Liver (tissue), 8 donors: ENCODE measurements at regions not wholly inside any gene's neighbourhood (a gene's known extent, or its start where the extent isn't known, plus 50 kb on each side); places are given as distances from the start of the nearest gene placed in this dataset.

Experiments used
- DNase-seq: peaks from one replicate; pipeline ENCODE4 v3.0.0-alpha.2; 2017; ENCODE audit warnings: low spot score
- H3K27ac ChIP-seq, 2 donors: one replicate each; pipeline ENCODE4 v1.7.0; 2013; ENCODE audit warnings: inconsistent platforms in 2 of 2, low read length in 2 of 2, control low read depth in 1 of 2, low read depth in 1 of 2, mild to moderate bottlenecking in 1 of 2
- H3K27me3 ChIP-seq, 4 donors: one replicate each; pipeline versions ENCODE4 v1.6.1 to v1.7.0; 2013; ENCODE audit warnings: low read length in 3 of 4, inconsistent platforms in 1 of 4, mild to moderate bottlenecking in 1 of 4, moderate library complexity in 1 of 4; ENCODE audit not compliant: control insufficient read depth in 4 of 4, insufficient read depth in 4 of 4
- H3K36me3 ChIP-seq, 4 donors: one replicate each; pipeline versions ENCODE4 v1.6.1 to v1.7.0; 2013; ENCODE audit warnings: low read length in 3 of 4, mild to moderate bottlenecking in 3 of 4, low read depth in 1 of 4, moderate library complexity in 1 of 4; ENCODE audit not compliant: control insufficient read depth in 4 of 4, insufficient read depth in 3 of 4
- H3K4me1 ChIP-seq, 4 donors: one replicate each; pipeline versions ENCODE4 v1.6.1 to v1.7.0; 2013; ENCODE audit warnings: low read length in 3 of 4, mild to moderate bottlenecking in 3 of 4, moderate library complexity in 1 of 4; ENCODE audit not compliant: control insufficient read depth in 4 of 4, insufficient read depth in 4 of 4
- H3K4me3 ChIP-seq, 3 donors: one replicate each; pipeline versions ENCODE4 v1.6.1 to v1.7.0; 2013; ENCODE audit warnings: low read length in 3 of 3, control low read depth in 1 of 3, low read depth in 1 of 3, mild to moderate bottlenecking in 1 of 3
- H3K9ac ChIP-seq, 2 donors: one replicate each; pipeline ENCODE4 v1.7.0; 2013; ENCODE audit warnings: low read length in 2 of 2, mild to moderate bottlenecking in 2 of 2, moderate library complexity in 2 of 2, control low read depth in 1 of 2, low read depth in 1 of 2
- H3K9me3 ChIP-seq, 4 donors: one replicate each; pipeline versions ENCODE4 v1.6.1 to v1.7.0; 2013; ENCODE audit warnings: low read length in 3 of 4; ENCODE audit not compliant: control insufficient read depth in 4 of 4
- CTCF ChIP-seq: fragments of 150-350 bp; IDR thresholded peaks from 2 replicates; pipeline ENCODE4 v1.5.1; 2017; ENCODE audit warnings: improper control_type of control experiment, low read depth, low read length; ENCODE audit not compliant: missing input control
- EGR1 ChIP-seq, 2 donors: IDR thresholded peaks; 2 replicates each; pipeline ENCODE4 v1.6.1; 2016 to 2018; ENCODE audit warnings: antibody characterized with exemption in 2 of 2, low read depth in 2 of 2
- FOXA1 ChIP-seq: IDR thresholded peaks from 2 replicates; pipeline ENCODE4 v1.6.1; 2016; ENCODE audit warnings: antibody characterized with exemption
- FOXA2 ChIP-seq: IDR thresholded peaks from 2 replicates; pipeline ENCODE4 v1.6.1; 2016; ENCODE audit warnings: antibody characterized with exemption
- GABPA ChIP-seq, 2 donors: IDR thresholded peaks in 1 of 2; conservative IDR thresholded peaks in 1 of 2; 2 replicates each; pipeline ENCODE4 v1.6.1; 2016; ENCODE audit warnings: antibody characterized with exemption in 2 of 2, mild to moderate bottlenecking in 1 of 2, moderate library complexity in 1 of 2
- HNF4A ChIP-seq, 2 donors: conservative IDR thresholded peaks; 2 replicates each; pipeline ENCODE4 v1.6.1; 2016; ENCODE audit warnings: antibody characterized with exemption in 2 of 2, mild to moderate bottlenecking in 2 of 2
- HNF4G ChIP-seq: IDR thresholded peaks from 2 replicates; pipeline ENCODE4 v1.6.1; 2016; ENCODE audit warnings: antibody characterized with exemption
- JUND ChIP-seq, 2 donors: IDR thresholded peaks; 2 replicates each; pipeline ENCODE4 v1.6.1; 2016; ENCODE audit warnings: antibody characterized with exemption in 2 of 2
- MAX ChIP-seq: IDR thresholded peaks from 2 replicates; pipeline ENCODE4 v1.6.1; 2016; ENCODE audit warnings: antibody characterized with exemption
- RAD21 ChIP-seq, 2 donors: IDR thresholded peaks; 2 replicates each; pipeline ENCODE4 v1.6.1; 2016; ENCODE audit warnings: antibody characterized with exemption in 2 of 2, mild to moderate bottlenecking in 2 of 2
- REST ChIP-seq: IDR thresholded peaks from 2 replicates; pipeline ENCODE4 v1.6.1; 2016; ENCODE audit warnings: antibody characterized with exemption, mild to moderate bottlenecking
- RXRA ChIP-seq, 2 donors: IDR thresholded peaks; 2 replicates each; pipeline ENCODE4 v1.6.1; 2017 to 2018; ENCODE audit warnings: antibody characterized with exemption in 2 of 2, mild to moderate bottlenecking in 1 of 2
- SP1 ChIP-seq: IDR thresholded peaks from 2 replicates; pipeline ENCODE4 v1.6.1; 2018; ENCODE audit warnings: antibody characterized with exemption, mild to moderate bottlenecking
- TAF1 ChIP-seq: conservative IDR thresholded peaks from 2 replicates; pipeline ENCODE4 v1.6.1; 2016; ENCODE audit warnings: antibody characterized with exemption, mild to moderate bottlenecking
- YY1 ChIP-seq: IDR thresholded peaks from 2 replicates; pipeline ENCODE4 v1.6.1; 2016; ENCODE audit warnings: antibody characterized with exemption, mild to moderate bottlenecking
- ZBTB33 ChIP-seq: IDR thresholded peaks from 2 replicates; pipeline ENCODE4 v1.6.1; 2016; ENCODE audit warnings: antibody characterized with exemption
- WGBS: extraction: QIAGEN DNeasy Blood & Tissue Kit; methylation state at CpG from one replicate; pipeline ENCODE4 v1.1.7; 2013; 5-methylcytosine and 5-hydroxymethylcytosine counted together
- TF ChIP-seq, protein P1 (sequence below): IDR thresholded peaks from 2 replicates; pipeline ENCODE4 v1.6.1; 2016; ENCODE audit warnings: antibody characterized with exemption
- donor health status: healthy.
- donor health status: healthy.
- donor health status: healthy.
- donor health status: healthy.
- donor health status: healthy.

- TF ChIP-seq, protein P1, sequence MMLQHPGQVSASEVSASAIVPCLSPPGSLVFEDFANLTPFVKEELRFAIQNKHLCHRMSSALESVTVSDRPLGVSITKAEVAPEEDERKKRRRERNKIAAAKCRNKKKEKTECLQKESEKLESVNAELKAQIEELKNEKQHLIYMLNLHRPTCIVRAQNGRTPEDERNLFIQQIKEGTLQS, result no peak
- no peak for TF ChIP-seq MAX
- no peak for TF ChIP-seq YY1
Measured at GRCh38 chr2:15720561-15721307, 129.1 kb downstream of the DDX1 start (continued).

- no peak overlapping the region for H3K9ac ChIP-seq
- no peak overlapping the region for H3K27ac ChIP-seq
- no peaks in the 10 kb centered on the region for H3K27me3 ChIP-seq
- TF ChIP-seq RXRA (IDR thresholded peaks at IDR 0.05) (no peak), YY1 (no peak), SP1 (no peak), ZBTB33 (no peak), HNF4G (no peak), REST (no peak)
- no peak for DNase-seq
- 94% methylated on average over 10 of the region's 10 CpGs for WGBS
- H3K4me3 ChIP-seq, result no peak overlapping the region
- H3K4me1 ChIP-seq, result no peaks in the 10 kb centered on the region
- H3K9me3 ChIP-seq, result no peaks in the 10 kb centered on the region
- H3K36me3 ChIP-seq, result no peaks in the 10 kb centered on the region
Measured at GRCh38 chr2:15721411-15722067, 129.9 kb downstream of the DDX1 start.

DNA sequence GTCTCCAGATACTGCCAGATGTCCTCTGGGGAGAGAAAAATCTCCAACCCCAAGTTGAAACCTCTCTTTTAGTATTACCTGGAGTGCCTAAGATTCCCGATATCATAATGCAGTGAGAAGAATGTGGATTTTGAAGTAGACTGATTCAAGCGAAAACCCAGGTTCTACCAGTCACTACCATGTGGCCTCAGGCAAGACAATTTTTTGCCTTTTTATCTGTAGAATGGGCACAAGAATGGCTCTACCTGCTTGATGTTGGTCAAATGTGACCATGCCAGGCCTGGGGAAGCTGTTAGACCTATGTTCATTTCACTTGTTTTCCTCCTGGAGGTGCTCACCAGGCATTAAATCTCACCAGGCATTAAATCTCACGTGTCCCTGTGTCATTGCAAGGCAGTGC is 131.3 kb downstream of the DDX1 start:
- Histone ChIP-seq H3K9me3 (no peaks in the 10 kb centered on the region), H3K27ac (no peak overlapping the region), H3K27me3 (no peaks in the 10 kb centered on the region), H3K9ac (no peak overlapping the region), H3K4me3 (no peak overlapping the region), H3K4me1 (no peaks in the 10 kb centered on the region), H3K36me3 (no peaks in the 10 kb centered on the region)
- no peak for TF ChIP-seq EGR1 (IDR thresholded peaks at IDR 0.05; ENCODE audit: low read depth in 2 of 2)
- TF ChIP-seq, protein P1, result no peak
- no peak for TF ChIP-seq FOXA2
- no peak for TF ChIP-seq HNF4G
- TF ChIP-seq HNF4A (conservative IDR thresholded peaks at IDR 0.05), result no peak
- no peak for TF ChIP-seq CTCF
- TF ChIP-seq YY1, result no peak
- TF ChIP-seq FOXA1, result no peak
- no peak for TF ChIP-seq GABPA (IDR thresholded peaks at IDR 0.05 in 1 of 2, conservative IDR thresholded peaks at IDR 0.05 in 1 of 2)
- TF ChIP-seq RAD21 (IDR thresholded peaks at IDR 0.05), result no peak
- no peak for TF ChIP-seq TAF1
- no peak for TF ChIP-seq JUND (IDR thresholded peaks at IDR 0.05)
- no peak for TF ChIP-seq SP1
- no peak for TF ChIP-seq RXRA (IDR thresholded peaks at IDR 0.05)
- DNase-seq, result no peak
- 94% methylated on average over 3 of the region's 3 CpGs for WGBS
